ENCODE measurements at regions not wholly inside any gene's neighbourhood (a gene's known extent, or its start where the extent isn't known, plus 50 kb on each side); places are given as distances from the start of the nearest gene placed in this dataset.

- no peak for TF ChIP-seq CTCF (IDR thresholded peaks at IDR 0.05; ENCODE audit: extremely low read depth, missing control alignments)
- no peak for DNase-seq (ENCODE audit: low spot score)
These were observed 57.8 kb downstream of the SPATA19 start for GRCh38 chr11:133787379-133788141.

- no peak for TF ChIP-seq CTCF (IDR thresholded peaks at IDR 0.05; ENCODE audit: extremely low read depth, missing control alignments)
- DNase-seq (ENCODE audit: low spot score), result no peak
These were observed 59.4 kb downstream of the SPATA19 start for GRCh38 chr11:133785795-133786340.

GRCh38 chr11:133784359-133784758 is 61.0 kb downstream of the SPATA19 start:
- TF ChIP-seq CTCF (IDR thresholded peaks at IDR 0.05; ENCODE audit: extremely low read depth, missing control alignments), result no peak
- no peak for DNase-seq (ENCODE audit: low spot score)

GRCh38 chr11:133782116-133782725 is 63.1 kb downstream of the SPATA19 start:
- no peak for DNase-seq (ENCODE audit: low spot score)
- no peak for TF ChIP-seq CTCF (IDR thresholded peaks at IDR 0.05; ENCODE audit: extremely low read depth, missing control alignments)

- no peak for TF ChIP-seq CTCF (IDR thresholded peaks at IDR 0.05; ENCODE audit: extremely low read depth, missing control alignments)
- no peak for DNase-seq (ENCODE audit: low spot score)
These were observed 67.2 kb downstream of the SPATA19 start for GRCh38 chr11:133778161-133778560.

GRCh38 chr11:133776671-133777367 is 68.5 kb downstream of the SPATA19 start:
- no peak for TF ChIP-seq CTCF (IDR thresholded peaks at IDR 0.05; ENCODE audit: extremely low read depth, missing control alignments)
- no peak for DNase-seq (ENCODE audit: low spot score)

- TF ChIP-seq CTCF (IDR thresholded peaks at IDR 0.05; ENCODE audit: extremely low read depth, missing control alignments), result no peak
- no peak for DNase-seq (ENCODE audit: low spot score)
These were observed 82.8 kb downstream of the SPATA19 start for GRCh38 chr11:133762538-133762937.

All from GM20000 (cell line).